ENCODE measurements at regions not wholly inside any gene's neighbourhood (a gene's known extent, or its start where the extent isn't known, plus 50 kb on each side); places are given as distances from the start of the nearest gene placed in this dataset.

GRCh38 chr10:89082086-89082485 lies 91.5 kb downstream of the FAS start:
- no peak overlapping the region for H2BK20ac ChIP-seq (ENCODE audit: low read depth, low read length, poor library complexity, severe bottlenecking)
- no peak overlapping the region for H3K14ac ChIP-seq (ENCODE audit: insufficient read depth, low read length)
- H2BK5ac ChIP-seq (ENCODE audit: insufficient read length, low read length), result no peak overlapping the region
- no peak overlapping the region for H3K56ac ChIP-seq (ENCODE audit: insufficient read length, low read depth, low read length)
- H3K4me2 ChIP-seq (ENCODE audit: insufficient read depth, insufficient read length, low read length), result no peak overlapping the region
- no peak overlapping the region for H4K91ac ChIP-seq (ENCODE audit: insufficient read length, low read depth, low read length)
- H3K36me3 Mint-ChIP-seq (ENCODE audit: insufficient read depth in 1 of 3, low read depth in 3 of 3), result no peaks in the 10 kb centered on the region
- H3K9ac ChIP-seq (ENCODE audit: extremely low read depth, insufficient read length, low read length), result no peak overlapping the region
- no peak overlapping the region for H3K23ac ChIP-seq (ENCODE audit: insufficient read length, low read depth, low read length)
- WGBS (ENCODE audit: extremely low coverage, insufficient read length, low lambda C conversion rate), result no CpG with 5 or more reads among the region's 5 CpGs
- no peak overlapping the region for H3K4me3 Mint-ChIP-seq
- no peaks in the 10 kb centered on the region for H3K23me2 ChIP-seq (ENCODE audit: insufficient read length, low read depth, low read length, poor library complexity, severe bottlenecking)
- no peaks in the 10 kb centered on the region for H3K79me2 ChIP-seq (ENCODE audit: insufficient read depth, low read length)
- no peak overlapping the region for H4K5ac ChIP-seq (ENCODE audit: insufficient read length, low read depth, low read length)
- H3K27me3 ChIP-seq (ENCODE audit: insufficient read depth, low read length), result no peaks in the 10 kb centered on the region
- no peak overlapping the region for H4K8ac ChIP-seq (replicated peaks; ENCODE audit: insufficient read length, low read depth, low read length)
- H3K4ac ChIP-seq (ENCODE audit: low read depth, low read length), result no peak overlapping the region
- no peaks in the 10 kb centered on the region for H4K20me1 ChIP-seq (ENCODE audit: control insufficient read depth, insufficient read depth, insufficient read length)
- no peak overlapping the region for H3K18ac ChIP-seq (ENCODE audit: insufficient read length, low read depth, low read length)
- H2AFZ ChIP-seq (ENCODE audit: low read length), result no peak overlapping the region
- H3K27ac ChIP-seq (ENCODE audit: insufficient read length, low read depth, low read length), result no peak overlapping the region
- H3K79me1 ChIP-seq (ENCODE audit: insufficient read depth, low read depth, low read length, poor library complexity, severe bottlenecking), result no peaks in the 10 kb centered on the region
- DNase-seq, result no peak
- H3K4me1 ChIP-seq (ENCODE audit: insufficient read depth, low read length), result peaks cover 1% of the 10 kb centered on the region; the same call in 1 of the 2 replicates
- TF ChIP-seq CTCF (conservative IDR thresholded peaks at IDR 0.05), result no peak
- no peaks in the 10 kb centered on the region for H3K9me3 ChIP-seq (ENCODE audit: control insufficient read depth, low read depth, low read length)
- H2BK15ac ChIP-seq (ENCODE audit: low read depth, low read length), result no peak overlapping the region
- no peaks in the 10 kb centered on the region; a peak in 1 of 5 replicates for H3K9me3 Mint-ChIP-seq
- no peak overlapping the region for H2BK12ac ChIP-seq (ENCODE audit: insufficient read length, low read depth, low read length)
- no peak overlapping the region for H2AK5ac ChIP-seq (ENCODE audit: insufficient read length, low read length)
- H3K4me1 Mint-ChIP-seq, result peaks cover 0 to 4% of the 10 kb centered on the region in 2 experiments; a peak in 1 of 4 replicates
- H3K27me3 Mint-ChIP-seq (ENCODE audit: low read depth), result no peaks in the 10 kb centered on the region
- no peak overlapping the region for H3K27ac Mint-ChIP-seq
- H3T11ph ChIP-seq (ENCODE audit: low read length), result no peak overlapping the region
- no peak overlapping the region for H2BK120ac ChIP-seq (ENCODE audit: low read depth, low read length, poor library complexity, severe bottlenecking)
